ENCODE measurements at regions not wholly inside any gene's neighbourhood (a gene's known extent, or its start where the extent isn't known, plus 50 kb on each side); places are given as distances from the start of the nearest gene placed in this dataset.
"Not testable (repeated sequence)": the region's sequence is repeated elsewhere in the genome, so short reads cannot be mapped to it uniquely, and the experiment has no call there.

DNA sequence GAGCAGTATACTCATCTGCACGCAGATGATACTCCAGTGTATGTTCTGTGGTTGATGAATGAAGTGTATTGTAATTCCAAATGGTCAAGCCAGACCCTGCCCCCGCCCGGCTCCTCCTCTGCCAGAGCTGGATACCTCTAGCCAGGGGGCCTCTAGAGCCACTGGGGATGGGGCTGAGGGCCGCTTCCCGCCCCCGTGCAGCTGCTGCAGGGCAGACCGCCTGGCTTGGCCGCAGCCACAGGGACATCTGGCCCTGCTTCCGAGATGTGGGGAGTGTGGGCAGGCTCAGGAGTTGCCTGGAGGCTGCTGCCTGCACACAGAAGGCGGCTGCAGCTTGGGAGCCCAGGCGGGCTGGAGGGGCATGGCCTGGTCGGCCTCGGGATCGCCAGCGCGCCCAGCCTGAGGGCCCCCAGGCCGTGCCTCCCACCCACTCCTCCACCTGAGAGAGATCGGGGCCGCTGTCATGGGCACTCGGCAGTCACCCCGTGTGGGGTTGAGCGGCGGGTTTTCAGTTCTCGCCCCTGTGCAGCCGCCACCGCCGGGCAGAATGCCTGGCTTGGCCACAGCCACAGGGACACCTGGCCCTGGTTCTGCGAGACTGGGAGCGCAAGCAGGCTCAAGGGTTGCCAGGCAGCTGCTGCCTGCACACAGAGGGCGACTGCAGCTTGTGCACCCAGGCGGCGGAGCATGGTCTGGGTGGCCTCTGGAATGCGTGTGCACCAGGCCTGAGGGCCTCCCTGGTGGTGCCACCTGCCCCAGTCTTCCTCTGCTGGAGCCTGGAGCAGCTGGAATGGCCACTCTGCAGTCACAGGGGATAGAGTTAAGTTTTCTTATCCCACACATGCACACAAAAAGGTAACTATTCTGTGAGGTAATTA lies 1643.7 kb downstream of the SPATA31A7 start:
- not testable (repeated sequence) for DNase-seq (ENCODE audit: extremely low read depth, low read depth, low spot score)

DNA sequence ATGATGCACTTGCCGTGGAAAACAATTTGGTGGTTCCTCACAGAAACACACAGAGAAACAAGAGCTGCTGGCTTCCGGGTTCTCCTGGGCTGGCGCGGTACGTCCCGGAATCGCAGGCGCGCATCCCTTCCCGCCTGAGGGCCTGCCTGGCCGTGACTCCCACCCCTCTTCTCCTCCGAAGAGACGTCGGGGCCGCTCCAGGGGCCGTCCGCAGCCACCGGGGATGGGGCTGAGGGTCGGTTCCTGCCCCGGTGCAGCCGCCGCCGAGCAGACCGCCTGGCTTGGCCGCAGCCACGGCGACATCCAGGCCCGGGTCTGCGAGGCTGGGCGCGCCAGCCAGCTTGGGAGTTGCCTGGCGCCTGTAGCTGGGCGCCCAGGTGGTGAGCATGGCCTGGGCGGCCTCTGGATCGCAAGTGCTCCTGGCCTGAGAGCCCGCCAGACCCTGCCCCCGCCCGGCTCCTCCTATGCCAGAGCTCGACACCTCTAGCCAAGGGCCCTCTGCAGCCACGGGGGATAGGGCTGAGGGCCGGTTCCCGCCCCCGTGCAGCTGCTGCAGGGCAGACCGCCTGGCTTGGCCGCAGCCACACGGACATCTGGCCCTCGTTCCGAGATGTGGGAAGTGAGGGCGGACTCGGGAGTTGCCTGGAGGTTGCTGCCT lies 1647.5 kb downstream of the SPATA31A7 start:
- not testable (repeated sequence) for DNase-seq (ENCODE audit: extremely low read depth, low read depth, low spot score)

DNA sequence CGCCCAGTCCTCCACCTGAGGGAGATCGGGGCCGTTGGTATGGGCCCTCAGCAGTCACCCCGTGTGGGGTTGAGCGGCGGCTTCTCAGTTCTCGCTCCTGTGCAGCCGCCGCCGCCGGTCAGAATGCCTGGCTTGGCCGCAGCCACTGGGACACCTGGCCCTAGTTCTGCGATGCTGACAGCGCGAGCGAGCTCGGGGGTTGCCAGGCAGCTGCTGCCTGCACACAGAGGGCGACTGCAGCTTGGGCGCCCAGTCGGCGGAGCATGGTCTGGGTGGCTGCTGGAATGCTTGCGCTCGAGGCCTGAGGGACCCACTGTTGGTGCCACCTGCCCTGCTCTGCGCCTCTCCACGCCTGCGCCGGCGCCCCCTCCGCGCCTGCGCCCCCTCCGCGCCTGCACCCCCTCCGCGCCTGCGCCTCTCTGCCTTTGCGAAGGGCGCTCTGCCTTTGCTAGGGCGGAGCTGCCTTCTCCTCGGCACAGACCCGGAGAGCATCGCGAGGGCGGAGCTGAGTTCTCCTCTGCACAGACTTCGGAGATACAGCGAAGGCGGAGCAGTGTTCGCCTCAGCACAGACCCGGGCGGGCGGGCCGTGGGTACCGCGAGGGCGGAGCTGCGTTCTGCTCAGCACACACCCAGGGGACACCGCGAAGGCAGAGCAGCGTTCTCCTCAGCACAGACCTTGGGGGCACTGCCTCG lies 1648.3 kb downstream of the SPATA31A7 start:
- not testable (repeated sequence) for DNase-seq (ENCODE audit: extremely low read depth, low read depth, low spot score)

DNA sequence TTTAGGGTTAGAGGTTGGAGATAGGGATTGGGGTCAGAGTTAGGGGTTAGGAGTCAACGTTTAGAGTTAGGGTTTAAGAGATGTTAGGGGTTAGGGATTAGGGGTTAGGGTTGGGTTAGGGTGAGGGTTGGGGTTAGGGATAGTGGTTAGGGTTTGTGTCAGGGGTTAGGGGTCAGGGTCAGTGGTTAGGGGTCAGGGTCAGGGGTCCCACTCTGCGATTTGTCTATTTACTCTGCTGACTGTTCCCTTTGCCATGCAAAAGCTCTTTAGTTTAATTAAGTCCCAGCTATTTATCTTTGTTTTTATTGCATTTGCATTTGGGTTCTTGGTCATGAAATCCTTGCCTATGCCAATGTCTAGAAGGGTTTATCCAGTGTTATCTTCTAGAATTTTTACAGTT lies 1649.3 kb downstream of the SPATA31A7 start:
- DNase-seq (ENCODE audit: extremely low read depth, low read depth, low spot score): not testable (repeated sequence)

DNA sequence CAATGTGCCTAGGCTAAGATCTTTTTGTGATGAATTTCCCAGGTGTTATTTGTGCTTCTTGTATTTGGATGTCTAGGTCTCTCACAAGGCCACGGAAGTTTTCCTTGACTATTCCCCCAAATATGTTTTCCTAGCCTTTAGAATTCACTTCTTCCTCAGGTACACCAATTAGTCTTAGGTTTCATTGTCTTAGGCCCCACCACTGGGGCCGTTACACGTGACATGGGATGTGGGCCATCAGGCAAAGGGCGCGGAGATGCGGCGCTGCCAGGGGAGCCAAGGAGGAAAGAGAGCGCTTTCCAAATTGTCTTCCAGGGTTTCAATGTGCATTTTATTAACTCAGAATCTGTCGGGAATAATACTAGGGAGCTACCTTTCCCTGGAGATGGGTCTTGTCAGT lies 1653.3 kb downstream of the SPATA31A7 start:
- DNase-seq (ENCODE audit: extremely low read depth, low read depth, low spot score): not testable (repeated sequence)

DNA sequence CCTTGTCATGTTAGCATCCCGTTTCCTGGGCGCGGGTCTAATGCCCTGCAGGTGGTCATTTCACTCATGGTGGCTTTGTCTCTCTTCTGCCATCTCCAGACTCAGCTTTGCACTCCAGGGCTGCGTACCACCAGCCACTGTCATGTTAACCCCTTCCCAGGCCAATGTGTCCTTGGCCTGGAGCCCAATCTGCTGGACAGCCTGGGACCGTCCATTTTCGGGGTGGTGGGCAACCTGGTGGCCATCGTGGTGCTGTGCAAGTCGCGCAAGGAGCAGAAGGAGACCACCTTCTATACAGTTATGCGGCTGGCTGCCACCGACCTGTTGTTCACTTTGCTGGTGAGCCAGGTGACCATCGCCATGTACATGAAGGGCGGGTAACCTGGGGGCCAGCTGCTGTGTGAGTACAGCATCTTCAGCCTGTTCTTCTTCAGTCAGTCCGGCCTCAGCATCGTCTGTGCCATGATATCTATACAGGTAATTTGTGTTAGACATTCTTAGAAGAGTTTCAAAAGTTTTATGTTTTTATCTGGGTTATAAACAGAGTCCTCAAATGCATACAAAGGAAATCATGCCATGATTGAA lies 1654.0 kb downstream of the SPATA31A7 start:
- DNase-seq (ENCODE audit: extremely low read depth, low read depth, low spot score): not testable (repeated sequence)

DNA sequence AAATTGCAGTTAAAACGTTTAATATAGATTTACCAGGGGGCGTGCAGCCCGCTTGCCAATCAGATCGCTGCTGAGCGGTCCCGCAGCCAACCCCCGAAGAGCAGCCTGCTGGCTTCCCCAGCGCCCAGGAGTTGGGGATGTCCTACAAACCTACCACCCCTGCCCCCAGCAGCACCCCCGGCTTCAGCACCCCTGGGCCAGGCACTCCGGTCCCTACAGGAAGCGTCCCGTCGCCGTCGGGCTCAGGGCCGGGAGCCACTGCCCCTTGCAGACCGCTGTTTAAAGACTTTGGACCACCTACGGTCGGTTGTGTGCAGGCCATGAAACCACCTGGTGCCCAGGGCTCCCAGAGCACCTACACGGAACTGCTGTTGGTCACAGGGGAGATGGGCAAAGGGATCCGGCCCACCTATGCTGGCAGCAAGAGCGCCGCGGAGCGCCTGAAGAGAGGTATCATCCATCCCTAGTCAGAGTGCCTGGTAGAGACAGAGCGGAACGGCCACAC lies 1654.9 kb downstream of the SPATA31A7 start:
- not testable (repeated sequence) for DNase-seq (ENCODE audit: extremely low read depth, low read depth, low spot score)

DNA sequence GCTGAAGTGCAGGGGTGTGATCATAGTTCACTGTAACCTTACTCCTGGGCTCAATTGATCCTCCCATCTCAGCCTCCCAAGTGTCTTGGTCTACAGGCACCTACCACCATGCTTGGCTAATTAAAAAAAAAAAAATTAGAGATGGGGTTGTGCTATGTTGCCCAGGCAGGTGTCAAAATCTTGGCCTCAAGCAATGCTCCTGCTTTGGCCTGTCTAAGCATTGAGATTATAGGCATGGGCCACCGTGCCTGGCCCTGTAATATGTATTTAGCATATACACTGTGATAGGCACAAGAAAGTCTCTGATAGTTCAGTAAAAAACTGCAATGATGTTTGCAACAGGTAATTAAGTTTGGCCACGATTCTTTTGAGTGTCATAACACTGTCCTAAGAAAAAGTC lies 1658.4 kb downstream of the SPATA31A7 start:
- DNase-seq (ENCODE audit: extremely low read depth, low read depth, low spot score): not testable (repeated sequence)

DNA sequence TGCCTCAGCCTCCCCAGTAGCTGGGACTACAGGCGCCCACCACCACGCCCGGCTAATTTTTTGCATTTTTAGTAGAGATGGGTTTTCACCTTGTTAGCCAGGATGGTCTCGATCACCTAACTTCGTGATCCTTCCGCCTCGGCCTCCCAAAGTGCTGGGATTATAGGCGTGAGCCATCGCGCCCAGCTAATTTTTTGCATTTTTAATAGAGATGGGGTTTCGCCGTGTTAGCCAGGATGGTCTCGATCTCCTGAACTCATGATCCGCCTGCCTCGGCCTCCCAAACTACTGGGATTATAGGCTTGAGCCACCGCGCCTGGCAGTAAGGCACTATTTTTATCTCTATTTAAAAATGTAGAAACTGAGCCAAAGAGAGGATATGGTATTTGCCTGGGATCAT lies 1660.2 kb downstream of the SPATA31A7 start:
- DNase-seq (ENCODE audit: extremely low read depth, low read depth, low spot score): not testable (repeated sequence)

DNA sequence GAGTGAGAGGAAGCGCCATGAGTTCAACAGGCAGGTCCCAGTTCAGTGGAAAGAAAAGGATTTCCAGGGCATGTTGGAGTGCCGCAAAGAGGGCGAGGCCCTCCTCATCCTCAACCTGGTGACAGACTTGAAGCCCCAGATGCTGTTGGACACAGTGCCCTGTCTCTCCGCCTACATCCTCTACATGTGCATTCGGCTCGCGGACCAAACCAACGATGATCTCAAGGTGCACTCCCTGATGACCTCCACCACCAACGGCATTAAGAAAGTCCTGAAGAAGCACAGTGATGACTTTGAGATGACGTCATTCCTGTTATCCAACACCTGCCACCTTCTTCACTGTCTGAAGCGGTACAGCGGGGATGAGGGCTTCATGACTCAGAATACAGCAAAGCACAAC lies 1667.4 kb downstream of the SPATA31A7 start:
- not testable (repeated sequence) for DNase-seq (ENCODE audit: extremely low read depth, low read depth, low spot score)

DNA sequence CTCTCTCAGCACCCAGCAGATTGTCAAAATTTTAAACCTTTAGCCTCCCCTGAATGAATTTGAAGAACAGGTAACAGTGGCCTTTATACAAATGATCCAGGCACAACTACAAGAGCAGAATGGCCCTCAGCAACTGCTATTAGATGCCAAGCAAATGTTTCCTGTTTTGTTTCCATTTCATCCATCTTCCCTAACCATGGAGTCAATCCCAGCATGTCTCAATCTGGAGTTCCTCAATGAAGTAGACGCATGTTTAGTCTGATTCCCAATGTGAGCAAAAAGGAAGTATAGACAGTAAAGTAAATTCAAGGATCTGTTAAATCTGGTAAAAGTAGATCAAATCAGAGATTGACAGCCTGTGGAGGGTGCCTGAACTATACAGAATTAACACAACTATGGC lies 1668.4 kb downstream of the SPATA31A7 start:
- DNase-seq (ENCODE audit: extremely low read depth, low read depth, low spot score): not testable (repeated sequence)

DNA sequence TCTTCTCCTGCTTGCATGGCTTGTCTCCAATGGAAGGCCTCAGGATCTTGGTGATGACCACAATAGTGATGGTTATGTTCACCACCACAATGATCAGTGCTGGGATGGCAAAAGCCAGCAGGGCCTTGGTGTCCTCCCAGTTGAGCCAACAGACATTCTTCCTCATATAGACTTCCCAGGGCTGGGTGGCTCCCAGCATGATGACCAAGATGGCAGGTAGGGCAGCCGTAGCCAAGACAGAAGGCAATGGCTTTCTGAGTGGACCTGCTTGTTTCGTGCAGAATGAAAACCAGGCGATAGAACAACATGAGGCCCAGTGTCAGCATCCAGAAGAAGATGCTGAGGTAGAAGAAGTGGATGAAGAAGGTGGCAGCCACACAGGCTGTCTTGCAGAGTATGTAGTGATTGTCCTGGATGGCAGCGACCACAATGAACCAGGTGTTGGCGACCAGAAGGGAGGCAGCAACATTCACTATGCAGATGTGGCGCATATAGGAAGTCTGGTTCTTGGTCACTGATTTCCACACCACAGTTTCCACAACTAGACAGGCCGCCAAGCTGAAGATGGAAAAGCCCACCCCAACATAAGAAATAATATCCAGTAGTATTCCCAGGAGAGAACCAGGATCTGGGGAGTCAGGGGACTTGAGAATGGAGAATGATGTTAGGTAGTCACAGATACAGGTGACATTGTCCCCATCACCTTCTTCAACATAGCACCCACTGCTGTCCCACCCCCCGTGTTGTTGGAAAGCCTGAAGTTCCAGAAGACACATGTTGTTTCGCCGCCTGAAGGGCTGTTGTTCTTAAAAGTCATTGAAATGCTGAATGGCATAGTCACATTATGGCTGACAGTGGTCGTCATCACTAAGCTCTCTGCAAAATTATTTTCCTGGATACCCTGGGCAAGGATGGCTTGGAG lies 1671.4 kb downstream of the SPATA31A7 start:
- not testable (repeated sequence) for DNase-seq (ENCODE audit: extremely low read depth, low read depth, low spot score)

DNA sequence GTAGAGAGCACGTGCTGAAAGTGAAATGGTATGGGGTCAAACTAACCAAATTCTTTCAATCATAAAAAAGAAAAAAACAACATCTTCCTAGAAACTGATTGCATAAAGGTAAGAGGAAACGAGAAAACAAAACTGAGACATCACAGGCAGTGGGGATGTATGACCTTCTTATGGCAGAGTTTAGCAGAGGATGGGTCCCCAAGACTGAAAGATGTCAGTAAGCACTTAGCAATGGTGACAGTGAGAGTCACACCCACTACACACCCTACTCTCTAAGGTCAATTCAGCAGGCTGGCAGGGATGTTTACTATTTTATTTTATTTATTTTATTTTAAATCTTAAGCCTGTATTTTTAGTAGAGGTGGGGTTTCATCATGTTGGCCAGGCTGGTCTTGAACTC lies 1672.3 kb downstream of the SPATA31A7 start:
- DNase-seq (ENCODE audit: extremely low read depth, low read depth, low spot score): not testable (repeated sequence)

DNA sequence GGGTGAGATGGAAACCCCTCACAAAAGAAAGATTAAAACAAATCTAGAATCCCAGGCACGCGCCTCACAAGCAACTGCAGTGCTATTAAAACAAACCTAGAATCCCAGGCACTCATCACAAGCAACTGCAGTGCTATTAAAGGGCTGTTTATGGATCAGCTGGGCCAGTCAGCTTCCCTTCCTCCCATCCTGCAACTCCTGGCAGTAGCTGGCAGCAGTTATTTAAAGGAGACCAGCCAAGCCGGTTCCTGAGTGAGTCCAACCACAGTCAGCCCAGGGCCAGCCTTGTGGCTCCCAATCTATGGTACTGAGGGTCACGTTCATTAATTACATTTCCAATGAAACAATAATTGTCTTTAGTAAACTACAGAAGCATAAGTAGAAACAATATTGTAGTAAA lies 1673.5 kb downstream of the SPATA31A7 start:
- not testable (repeated sequence) for DNase-seq (ENCODE audit: extremely low read depth, low read depth, low spot score)

DNA sequence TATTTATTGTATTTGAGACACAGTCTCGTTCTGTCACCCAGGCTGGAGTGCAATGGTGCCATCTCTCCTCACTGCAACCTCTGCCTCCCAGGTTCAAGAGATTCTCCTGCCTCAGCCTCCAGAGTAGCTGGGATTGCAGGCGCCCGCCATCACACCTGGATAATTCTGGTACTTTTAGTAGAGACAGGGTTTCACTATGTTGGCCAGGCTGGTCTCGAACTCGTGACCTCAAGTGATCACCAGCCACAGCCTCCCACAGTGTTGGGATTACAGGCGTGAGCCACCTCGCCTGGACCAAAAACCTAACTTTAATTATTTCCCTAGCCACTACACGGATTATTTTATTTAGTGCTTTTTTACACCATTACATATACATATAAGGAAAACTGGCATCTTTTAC lies 1674.0 kb downstream of the SPATA31A7 start:
- DNase-seq (ENCODE audit: extremely low read depth, low read depth, low spot score): not testable (repeated sequence)

DNA sequence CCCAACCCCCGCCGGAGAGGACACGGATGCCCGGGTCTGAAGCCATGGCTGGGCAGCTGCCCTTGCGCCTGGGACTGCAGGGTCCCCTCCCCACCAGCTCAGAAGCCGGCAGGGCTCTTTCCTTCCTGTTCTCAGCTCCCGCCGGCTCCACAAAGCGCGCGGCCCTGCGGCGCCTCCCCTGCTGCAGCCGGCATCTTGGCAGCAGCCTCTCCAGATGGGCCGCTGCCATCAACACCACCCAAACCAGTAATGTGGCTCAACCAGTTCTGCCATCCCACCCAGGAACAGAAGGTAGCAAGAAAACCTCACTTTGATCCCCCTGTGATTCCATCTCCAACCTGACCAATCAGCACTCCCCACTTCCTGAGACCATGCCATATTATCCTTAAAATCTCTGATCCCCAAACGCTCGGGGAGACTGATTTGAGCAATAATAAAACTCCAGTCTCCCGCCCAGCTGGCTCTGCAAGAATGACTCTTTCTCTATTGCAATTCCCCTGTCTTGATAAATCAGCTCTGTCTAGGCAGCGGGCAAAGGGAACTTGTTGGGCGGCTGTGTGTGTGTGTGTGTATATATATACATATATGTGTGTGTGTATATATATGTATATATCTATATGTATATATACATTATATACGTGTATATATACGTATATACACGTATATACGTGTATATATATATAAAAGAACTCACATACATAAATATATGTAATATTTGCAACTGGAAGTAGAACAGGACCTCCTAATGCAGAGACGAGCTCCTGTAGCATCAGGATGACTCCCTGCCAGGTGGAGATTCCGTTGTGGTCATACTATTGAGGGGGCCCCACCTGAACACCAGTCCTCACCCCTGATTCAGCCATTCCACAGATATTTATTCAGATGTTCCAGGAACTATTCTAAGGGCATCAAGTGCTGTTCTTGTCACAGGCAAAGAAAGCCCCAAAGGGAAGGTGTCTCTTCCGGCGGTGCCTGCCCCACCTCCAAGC lies 1674.9 kb downstream of the SPATA31A7 start:
- not testable (repeated sequence) for DNase-seq (ENCODE audit: extremely low read depth, low read depth, low spot score)

DNA sequence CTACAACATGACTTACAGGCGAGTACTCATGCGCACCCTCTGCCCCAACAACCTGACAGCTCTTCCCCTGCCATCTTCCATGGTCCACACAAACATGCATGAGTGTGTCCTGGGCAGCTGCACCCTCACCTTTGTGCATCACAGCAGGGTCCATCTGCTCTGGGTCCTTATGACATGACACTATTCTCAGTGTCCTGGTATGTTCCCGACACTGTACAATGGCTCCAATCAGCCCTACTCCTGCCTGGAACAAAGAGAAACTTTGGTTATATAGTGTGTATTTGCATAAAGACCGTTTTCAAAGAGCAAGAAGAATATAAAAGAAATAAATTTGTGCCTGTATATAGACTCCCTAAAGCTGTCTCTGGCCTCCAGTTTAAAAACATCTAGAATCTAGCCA lies 1679.2 kb downstream of the SPATA31A7 start:
- not testable (repeated sequence) for DNase-seq (ENCODE audit: extremely low read depth, low read depth, low spot score)

DNA sequence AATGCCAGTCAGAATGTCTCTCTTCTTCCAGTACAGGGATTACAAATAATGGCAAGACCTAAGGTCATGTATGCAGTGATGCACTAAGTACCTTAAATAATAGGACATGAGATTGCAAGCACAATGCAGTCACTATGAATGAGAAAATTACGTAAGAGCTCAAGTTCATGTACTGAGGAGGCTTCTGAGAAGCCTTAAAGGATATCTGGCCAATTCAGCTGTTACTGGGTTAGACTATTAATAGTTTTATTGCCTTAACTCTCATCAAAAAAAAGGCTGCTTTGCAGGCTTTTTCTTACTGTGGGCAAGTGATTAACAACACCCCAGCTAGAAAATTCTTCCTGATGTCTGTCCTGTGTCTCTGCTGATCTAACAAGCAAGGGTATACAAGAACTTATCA lies 1681.9 kb downstream of the SPATA31A7 start:
- DNase-seq (ENCODE audit: extremely low read depth, low read depth, low spot score): not testable (repeated sequence)
